DND-41 (cell line): ENCODE measurements at regions not wholly inside any gene's neighbourhood (a gene's known extent, or its start where the extent isn't known, plus 50 kb on each side); places are given as distances from the start of the nearest gene placed in this dataset.

Experiments used
- EZH2 ChIP-seq: IDR thresholded peaks from 3 replicates; pipeline ENCODE4 v1.6.1; 2012; ENCODE audit warnings: borderline replicate concordance, low read depth, mild to moderate bottlenecking, moderate library complexity, low read length, inconsistent platforms; ENCODE audit not compliant: severe bottlenecking
- TF ChIP-seq, protein P1 (sequence below): IDR thresholded peaks from 2 replicates; pipeline ENCODE4 v1.5.1; 2012; ENCODE audit warnings: borderline replicate concordance, low read length, moderate library complexity, mild to moderate bottlenecking; ENCODE audit not compliant: poor library complexity, severe bottlenecking; ENCODE audit errors: extremely low read depth

DNA sequence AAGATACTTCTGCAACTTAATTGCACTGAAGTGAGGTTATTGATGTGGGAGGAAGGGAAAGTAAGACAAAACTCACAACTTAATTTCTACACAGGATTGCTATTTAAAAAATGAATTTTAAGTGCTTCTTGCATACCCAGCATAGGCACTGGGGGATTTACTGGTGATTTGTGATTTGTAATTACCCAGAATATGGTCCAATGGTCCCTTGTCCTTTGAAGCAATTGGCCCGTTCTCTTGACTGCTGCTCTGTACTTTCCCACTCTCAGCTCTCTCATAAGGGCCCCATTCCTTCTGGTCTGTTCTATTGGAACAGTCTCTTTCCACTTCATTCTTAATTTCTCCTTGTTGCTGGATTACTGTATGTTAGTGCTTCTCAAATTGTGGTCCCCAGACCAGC lies 75.4 kb upstream of the SPATA31D4 start:
- no peak for TF ChIP-seq EZH2
- TF ChIP-seq, protein P1, sequence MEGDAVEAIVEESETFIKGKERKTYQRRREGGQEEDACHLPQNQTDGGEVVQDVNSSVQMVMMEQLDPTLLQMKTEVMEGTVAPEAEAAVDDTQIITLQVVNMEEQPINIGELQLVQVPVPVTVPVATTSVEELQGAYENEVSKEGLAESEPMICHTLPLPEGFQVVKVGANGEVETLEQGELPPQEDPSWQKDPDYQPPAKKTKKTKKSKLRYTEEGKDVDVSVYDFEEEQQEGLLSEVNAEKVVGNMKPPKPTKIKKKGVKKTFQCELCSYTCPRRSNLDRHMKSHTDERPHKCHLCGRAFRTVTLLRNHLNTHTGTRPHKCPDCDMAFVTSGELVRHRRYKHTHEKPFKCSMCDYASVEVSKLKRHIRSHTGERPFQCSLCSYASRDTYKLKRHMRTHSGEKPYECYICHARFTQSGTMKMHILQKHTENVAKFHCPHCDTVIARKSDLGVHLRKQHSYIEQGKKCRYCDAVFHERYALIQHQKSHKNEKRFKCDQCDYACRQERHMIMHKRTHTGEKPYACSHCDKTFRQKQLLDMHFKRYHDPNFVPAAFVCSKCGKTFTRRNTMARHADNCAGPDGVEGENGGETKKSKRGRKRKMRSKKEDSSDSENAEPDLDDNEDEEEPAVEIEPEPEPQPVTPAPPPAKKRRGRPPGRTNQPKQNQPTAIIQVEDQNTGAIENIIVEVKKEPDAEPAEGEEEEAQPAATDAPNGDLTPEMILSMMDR: no peak
